ENCODE measurements at regions not wholly inside any gene's neighbourhood (a gene's known extent, or its start where the extent isn't known, plus 50 kb on each side); places are given as distances from the start of the nearest gene placed in this dataset.

DNA sequence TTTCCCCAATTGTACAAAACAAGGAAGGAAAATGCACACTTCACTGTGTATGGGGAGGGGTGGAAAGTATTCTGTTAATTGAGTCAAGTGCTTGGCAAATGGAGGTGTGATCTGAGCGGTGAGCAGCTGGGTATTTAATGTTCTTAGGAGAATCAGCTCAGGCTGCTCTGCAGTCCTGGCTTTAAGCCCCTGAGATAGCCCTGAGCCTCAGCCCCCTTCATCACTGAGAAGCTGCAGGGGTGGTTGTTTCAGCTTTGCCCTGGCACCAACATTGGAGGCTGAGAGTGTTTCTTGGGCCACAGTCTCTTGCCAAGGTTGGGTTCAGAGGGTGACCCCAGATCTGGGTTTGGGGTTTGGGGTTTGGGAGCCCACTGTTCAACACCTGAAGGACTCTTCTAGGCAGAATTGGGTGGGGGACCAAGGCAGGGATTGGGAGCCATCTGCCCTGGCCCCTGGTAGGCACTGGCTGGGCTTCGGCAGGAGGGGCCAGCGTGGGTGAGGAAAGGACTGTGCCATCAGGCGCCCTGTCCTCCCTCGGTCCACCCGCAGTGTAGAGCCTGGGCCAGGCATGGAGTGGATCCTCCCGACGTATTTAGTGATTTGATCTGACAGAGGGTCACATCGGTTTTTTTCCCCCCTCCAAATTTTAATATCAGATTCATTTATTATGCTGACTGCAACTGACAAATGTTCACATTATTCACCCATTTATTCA, 66.7 kb upstream of the ZNF536 start:
- no peak for DNase-seq
- Histone ChIP-seq H3K9me3 (no peaks in the 10 kb centered on the region), H3K4me3 (no peak overlapping the region), H3K27ac (no peak overlapping the region), H3K4me1 (no peaks in the 10 kb centered on the region), H3K36me3 (no peaks in the 10 kb centered on the region), H3K27me3 (replicated peaks in 1 of 7) (no peaks in the 10 kb centered on the region)
- TF ChIP-seq, protein P1, sequence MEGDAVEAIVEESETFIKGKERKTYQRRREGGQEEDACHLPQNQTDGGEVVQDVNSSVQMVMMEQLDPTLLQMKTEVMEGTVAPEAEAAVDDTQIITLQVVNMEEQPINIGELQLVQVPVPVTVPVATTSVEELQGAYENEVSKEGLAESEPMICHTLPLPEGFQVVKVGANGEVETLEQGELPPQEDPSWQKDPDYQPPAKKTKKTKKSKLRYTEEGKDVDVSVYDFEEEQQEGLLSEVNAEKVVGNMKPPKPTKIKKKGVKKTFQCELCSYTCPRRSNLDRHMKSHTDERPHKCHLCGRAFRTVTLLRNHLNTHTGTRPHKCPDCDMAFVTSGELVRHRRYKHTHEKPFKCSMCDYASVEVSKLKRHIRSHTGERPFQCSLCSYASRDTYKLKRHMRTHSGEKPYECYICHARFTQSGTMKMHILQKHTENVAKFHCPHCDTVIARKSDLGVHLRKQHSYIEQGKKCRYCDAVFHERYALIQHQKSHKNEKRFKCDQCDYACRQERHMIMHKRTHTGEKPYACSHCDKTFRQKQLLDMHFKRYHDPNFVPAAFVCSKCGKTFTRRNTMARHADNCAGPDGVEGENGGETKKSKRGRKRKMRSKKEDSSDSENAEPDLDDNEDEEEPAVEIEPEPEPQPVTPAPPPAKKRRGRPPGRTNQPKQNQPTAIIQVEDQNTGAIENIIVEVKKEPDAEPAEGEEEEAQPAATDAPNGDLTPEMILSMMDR (IDR thresholded peaks at IDR 0.05 in 8 of 11, conservative IDR thresholded peaks at IDR 0.05 in 3 of 11), result no peak
- TF ChIP-seq POLR2AphosphoS5 (IDR thresholded peaks at IDR 0.05) (no peak), POLR2A (IDR thresholded peaks at IDR 0.05) (no peak)
- WGBS, 5 donors, result 81 to 91% (median 88%) methylated on average over 9 of the region's 9 CpGs
- intact Hi-C loops (cut with DNase I; ENCODE audit: low total_unique reads), result no loop called here

DNA sequence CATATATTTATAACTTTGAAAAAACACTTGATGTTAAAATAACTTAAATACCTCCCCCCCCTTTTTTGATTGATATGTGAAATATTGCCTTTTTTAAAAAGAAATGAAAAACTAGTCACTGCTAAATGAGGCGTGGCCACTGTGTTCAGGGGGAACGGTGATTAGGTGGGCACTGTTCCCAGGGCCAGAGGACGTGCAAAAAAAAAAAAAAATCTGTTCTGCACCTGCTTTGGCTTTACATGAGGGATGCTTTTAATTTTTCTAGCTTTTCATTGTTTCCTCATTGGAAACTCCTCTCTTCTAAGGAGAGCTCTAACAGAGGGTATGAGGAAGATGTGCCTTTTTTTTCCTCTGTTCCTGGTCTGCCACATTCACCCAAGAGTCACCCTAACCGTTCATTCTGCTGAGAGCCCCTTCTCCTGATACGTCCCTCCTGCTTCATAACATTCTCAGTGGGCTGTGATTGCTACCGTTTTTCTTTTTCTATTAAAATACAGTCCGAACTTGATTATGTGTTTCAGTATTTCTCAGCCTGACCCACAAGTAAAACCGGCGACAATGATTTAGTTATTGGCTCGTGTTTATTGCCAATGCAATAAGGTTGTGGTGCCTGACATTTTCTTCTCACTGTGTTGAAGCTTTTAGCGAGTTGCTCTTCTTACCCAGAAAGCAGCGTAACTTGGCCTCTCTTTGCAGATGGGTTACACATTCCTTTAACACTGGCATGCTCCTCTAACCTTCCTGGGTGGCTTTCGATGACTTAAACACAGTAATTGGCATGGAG, 64.8 kb upstream of the ZNF536 start:
- 70 to 84% (median 79%) methylated on average over 13 of the region's 13 CpGs for WGBS, 5 donors
- intact Hi-C loops (cut with DNase I; ENCODE audit: low total_unique reads), result no loop called here

DNA sequence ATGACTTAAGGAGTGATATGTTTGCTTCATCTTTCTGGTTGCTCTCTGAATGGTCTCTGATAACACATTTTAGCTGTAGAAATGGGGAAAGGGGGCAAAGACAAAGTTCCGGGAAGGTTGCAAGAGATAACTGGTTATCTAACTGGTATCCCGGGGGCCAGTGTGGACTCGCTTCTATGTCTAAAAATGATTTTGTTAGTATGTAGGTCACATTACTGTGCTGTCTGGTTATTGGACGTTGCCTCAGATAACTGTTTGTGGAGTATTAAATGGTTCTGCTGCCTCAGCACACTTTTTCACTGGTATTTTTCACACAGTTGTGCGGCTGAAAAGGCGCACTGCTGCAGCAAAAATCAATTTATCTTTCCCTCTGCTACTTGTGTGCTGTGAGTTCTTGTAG, 63.0 kb upstream of the ZNF536 start:
- no peak for DNase-seq
- H3K36me3 ChIP-seq, result no peaks in the 10 kb centered on the region
- intact Hi-C loops (cut with DNase I; ENCODE audit: low total_unique reads), result no loop called here
- no peaks in the 10 kb centered on the region for H3K27me3 ChIP-seq (replicated peaks in 1 of 7)
- H3K4me1 ChIP-seq, result no peaks in the 10 kb centered on the region
- TF ChIP-seq POLR2A (IDR thresholded peaks at IDR 0.05) (no peak), POLR2AphosphoS5 (IDR thresholded peaks at IDR 0.05) (no peak)
- TF ChIP-seq, protein P1 (IDR thresholded peaks at IDR 0.05 in 8 of 11, conservative IDR thresholded peaks at IDR 0.05 in 3 of 11), result no peak
- WGBS, 5 donors, result 76 to 86% (median 78%) methylated on average over 6 of the region's 6 CpGs
- H3K9me3 ChIP-seq, result peaks cover 0 to 3% (median 0%) of the 10 kb centered on the region in 8 donors
- H3K27ac ChIP-seq, result no peak overlapping the region
- H3K4me3 ChIP-seq, result no peak overlapping the region

More for the DNA sequence above, 64.8 kb upstream of the ZNF536 start:
- no peak for TF ChIP-seq POLR2AphosphoS5 (IDR thresholded peaks at IDR 0.05)
- TF ChIP-seq, protein P1 (IDR thresholded peaks at IDR 0.05 in 8 of 11, conservative IDR thresholded peaks at IDR 0.05 in 3 of 11), result no peak
- no peak for TF ChIP-seq POLR2A (IDR thresholded peaks at IDR 0.05)
- no peak overlapping the region for H3K27ac ChIP-seq
- no peaks in the 10 kb centered on the region for H3K9me3 ChIP-seq
- no peaks in the 10 kb centered on the region for H3K27me3 ChIP-seq (replicated peaks in 1 of 7)
- no peaks in the 10 kb centered on the region for H3K36me3 ChIP-seq
- DNase-seq, result no peak
- no peak overlapping the region for H3K4me3 ChIP-seq
- H3K4me1 ChIP-seq, result no peaks in the 10 kb centered on the region
